ENCODE measurements at regions not wholly inside any gene's neighbourhood (a gene's known extent, or its start where the extent isn't known, plus 50 kb on each side); places are given as distances from the start of the nearest gene placed in this dataset.
"Not testable (repeated sequence)": the region's sequence is repeated elsewhere in the genome, so short reads cannot be mapped to it uniquely, and the experiment has no call there.

DNA sequence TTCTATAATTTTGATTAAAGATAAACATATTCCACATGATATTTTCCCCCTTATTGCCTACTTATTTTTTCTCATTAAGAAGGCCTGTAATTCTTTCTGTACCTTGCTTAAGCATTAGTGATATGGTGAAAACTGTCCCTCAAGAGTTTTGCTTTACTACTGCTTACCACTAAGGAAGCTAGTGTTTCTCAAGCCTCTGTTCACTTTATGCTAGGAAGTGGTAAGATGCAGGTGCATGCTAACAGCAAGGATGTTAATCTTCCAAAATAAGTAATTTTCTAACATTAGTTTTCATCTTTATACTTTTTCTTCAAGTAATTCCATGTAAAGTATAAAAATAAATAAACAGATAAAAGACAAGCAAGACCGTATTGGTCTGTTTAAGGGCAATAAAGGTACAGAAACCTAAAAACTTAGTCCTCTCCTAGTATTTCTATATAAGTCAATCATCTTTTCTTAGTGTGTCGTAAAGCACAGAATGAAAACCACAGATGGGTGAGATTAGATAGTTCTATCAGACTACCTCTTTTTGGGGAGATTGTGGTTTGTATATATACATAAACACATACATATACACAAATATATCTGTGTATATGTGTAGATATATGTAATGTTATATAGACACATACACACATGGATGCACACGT, 731.0 kb upstream of the CNTN5 start:
- no peak overlapping the region for H3K4me3 ChIP-seq (ENCODE audit: low read depth, low read length)
- no peak for DNase-seq (ENCODE audit: low read depth)
- TF ChIP-seq, protein P1, sequence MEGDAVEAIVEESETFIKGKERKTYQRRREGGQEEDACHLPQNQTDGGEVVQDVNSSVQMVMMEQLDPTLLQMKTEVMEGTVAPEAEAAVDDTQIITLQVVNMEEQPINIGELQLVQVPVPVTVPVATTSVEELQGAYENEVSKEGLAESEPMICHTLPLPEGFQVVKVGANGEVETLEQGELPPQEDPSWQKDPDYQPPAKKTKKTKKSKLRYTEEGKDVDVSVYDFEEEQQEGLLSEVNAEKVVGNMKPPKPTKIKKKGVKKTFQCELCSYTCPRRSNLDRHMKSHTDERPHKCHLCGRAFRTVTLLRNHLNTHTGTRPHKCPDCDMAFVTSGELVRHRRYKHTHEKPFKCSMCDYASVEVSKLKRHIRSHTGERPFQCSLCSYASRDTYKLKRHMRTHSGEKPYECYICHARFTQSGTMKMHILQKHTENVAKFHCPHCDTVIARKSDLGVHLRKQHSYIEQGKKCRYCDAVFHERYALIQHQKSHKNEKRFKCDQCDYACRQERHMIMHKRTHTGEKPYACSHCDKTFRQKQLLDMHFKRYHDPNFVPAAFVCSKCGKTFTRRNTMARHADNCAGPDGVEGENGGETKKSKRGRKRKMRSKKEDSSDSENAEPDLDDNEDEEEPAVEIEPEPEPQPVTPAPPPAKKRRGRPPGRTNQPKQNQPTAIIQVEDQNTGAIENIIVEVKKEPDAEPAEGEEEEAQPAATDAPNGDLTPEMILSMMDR (IDR thresholded peaks at IDR 0.05; ENCODE audit: control insufficient read depth, extremely low read depth, insufficient read depth) = no peak

DNA sequence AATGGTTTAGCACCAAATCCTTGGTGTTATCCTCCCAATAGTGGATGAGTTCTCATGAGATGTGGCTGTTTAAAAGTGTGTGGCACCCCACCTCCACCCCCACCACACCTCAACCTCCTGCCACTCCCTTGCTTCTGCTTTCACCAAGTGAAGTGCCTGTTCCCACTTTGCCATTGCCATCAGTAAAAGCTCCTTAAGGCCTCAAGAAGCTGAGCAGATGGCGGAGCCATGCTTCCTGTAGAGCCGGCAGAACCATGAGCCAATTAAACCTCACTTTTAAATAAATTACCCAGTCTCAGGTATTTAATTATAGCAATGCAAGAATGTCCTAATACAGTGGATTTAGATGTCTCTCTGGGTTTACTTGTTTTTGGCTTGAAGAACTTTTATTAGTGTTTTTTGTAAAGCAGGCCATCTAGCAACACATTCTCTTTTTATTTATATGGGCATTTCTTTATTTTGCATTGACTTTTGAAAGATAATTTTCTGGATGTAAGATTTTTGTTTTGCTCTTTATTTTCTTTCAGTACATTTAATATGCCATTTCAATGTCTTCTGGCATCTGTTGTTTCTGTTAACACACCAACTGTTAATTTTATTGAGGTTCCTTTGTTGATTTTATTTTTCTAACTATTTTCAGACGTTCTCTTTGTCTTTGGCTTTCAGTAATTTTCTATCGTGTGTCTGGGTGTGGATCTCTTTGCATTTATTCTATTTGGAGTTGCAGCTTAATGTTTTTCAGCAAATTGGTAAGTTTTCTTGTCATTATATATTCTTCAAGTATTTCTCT, 724.5 kb upstream of the CNTN5 start:
- TF ChIP-seq, protein P1 (IDR thresholded peaks at IDR 0.05; ENCODE audit: control insufficient read depth, extremely low read depth, insufficient read depth) = no peak

DNA sequence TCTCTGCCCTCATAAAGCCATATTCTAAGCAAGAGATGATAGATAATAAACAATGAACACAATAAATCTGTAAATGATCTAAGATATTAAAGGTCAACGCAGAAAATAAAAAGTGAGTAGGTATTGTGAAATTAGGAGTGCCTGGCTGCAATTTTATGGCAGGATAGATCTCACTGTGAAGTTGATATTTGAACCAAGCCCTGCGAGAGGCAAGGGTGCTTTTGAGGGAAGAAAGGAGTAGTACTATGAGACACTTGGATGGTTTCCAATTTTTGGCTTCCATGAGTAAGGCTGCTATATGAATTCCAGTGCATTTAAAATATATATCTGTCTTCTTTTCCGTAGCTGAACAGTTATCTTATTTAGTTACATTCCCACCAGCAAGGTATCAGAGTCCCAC, 720.0 kb upstream of the CNTN5 start:
- TF ChIP-seq, protein P1 (IDR thresholded peaks at IDR 0.05; ENCODE audit: control insufficient read depth, extremely low read depth, insufficient read depth) = no peak
- no peak overlapping the region for H3K4me3 ChIP-seq (ENCODE audit: low read depth, low read length)
- no peak for DNase-seq (ENCODE audit: low read depth)

More for the DNA sequence above, 724.5 kb upstream of the CNTN5 start:
- DNase-seq (ENCODE audit: low read depth) = no peak
- H3K4me3 ChIP-seq (ENCODE audit: low read depth, low read length) = no peak overlapping the region

DNA sequence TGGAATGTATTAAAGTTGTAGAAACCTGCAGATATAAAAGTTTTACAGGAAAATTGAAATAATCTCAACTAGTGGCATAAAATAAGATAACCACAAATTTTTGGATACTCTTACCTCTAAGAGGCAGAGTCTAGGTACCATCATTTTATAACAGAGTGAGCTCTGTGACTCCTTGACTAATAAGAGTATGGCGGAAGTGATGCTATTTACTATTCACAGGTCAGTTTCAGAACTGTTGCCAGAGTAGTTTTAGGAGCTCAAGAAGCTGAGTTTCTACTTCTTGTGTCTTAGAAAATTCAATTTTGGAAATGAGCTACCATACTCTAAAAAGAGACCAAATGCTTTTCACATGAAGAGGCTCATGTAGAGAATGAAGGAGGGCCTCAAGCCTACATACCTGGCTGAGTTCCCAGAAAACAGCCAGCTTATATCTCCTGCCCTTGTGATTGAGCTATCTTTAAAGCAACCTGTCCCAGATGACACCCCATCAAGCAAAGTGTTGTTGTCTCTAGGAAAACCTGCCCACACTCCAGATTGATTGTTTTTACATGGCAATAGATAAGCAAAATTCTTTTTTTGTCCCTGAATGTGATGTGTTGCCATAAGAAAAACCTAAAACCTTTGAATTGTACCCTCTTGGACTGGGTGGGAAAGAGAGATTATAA, 712.8 kb upstream of the CNTN5 start:
- H3K4me3 ChIP-seq (ENCODE audit: low read depth, low read length) = no peak overlapping the region
- TF ChIP-seq, protein P1 (IDR thresholded peaks at IDR 0.05; ENCODE audit: control insufficient read depth, extremely low read depth, insufficient read depth) = no peak
- DNase-seq (ENCODE audit: low read depth) = no peak

DNA sequence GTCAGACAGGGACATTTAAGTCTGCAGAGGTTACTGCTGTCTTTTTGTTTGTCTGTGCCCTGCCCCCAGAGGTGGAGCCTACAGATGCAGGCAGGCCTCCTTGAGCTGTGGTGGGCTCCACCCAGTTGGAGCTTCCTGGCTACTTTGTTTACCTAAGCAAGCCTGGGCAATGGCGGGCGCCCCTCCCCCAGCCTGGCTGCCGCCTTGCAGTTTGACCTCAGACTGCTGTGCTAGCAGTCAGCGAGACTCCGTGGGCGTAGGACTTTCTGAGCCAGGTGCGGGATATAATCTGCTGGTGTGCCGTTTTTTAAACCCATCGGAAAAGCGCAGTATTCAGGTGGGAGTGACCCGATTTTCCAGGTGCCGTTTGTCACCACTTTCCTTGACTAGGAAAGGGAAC, 690.4 kb upstream of the CNTN5 start:
- DNase-seq (ENCODE audit: low read depth); H3K4me3 ChIP-seq (ENCODE audit: low read depth, low read length): not testable (repeated sequence)

DNA sequence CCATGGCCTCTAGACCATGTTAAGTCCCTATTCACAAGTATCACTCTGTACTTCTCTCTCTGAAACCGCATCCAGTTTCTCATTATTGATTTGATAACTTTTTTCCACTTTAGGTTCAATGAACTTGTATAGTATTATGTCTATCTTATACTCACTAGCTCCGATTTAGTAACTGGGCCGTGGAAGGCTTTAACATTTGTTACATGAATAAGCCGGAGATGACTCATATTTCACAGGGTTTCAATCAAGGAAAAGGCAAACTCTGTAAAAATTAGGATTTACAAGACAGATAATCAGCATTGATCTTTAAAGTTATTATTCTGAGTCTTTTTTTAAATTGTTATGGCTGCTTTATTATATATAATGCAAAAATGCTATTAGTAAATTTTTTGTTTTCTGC, 662.2 kb upstream of the CNTN5 start:
- DNase-seq (ENCODE audit: low read depth) = no peak
- TF ChIP-seq, protein P1 (IDR thresholded peaks at IDR 0.05; ENCODE audit: control insufficient read depth, extremely low read depth, insufficient read depth) = no peak
- H3K4me3 ChIP-seq (ENCODE audit: low read depth, low read length) = no peak overlapping the region

DNA sequence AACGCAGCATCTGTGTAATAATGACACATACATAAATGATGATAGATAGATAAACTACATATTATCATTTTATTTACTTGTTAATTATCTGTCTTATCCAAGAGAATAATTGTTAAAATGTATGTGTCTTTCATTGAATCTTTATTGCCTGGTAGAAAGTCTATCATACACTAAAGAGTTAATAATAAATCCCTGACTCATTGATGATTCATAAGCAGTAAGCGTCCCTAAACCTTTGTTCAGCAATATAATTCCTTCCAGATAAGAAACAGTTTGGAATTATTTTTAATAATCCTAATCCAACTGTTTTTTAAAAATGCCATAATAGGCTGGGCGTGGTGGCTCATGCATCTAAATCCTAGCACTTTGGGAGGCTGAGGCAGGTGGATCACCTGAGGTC, 655.6 kb upstream of the CNTN5 start:
- DNase-seq (ENCODE audit: low read depth) = no peak
- TF ChIP-seq, protein P1 (IDR thresholded peaks at IDR 0.05; ENCODE audit: control insufficient read depth, extremely low read depth, insufficient read depth) = no peak
- H3K4me3 ChIP-seq (ENCODE audit: low read depth, low read length) = no peak overlapping the region
